AG04450 (cell line): ENCODE measurements at regions not wholly inside any gene's neighbourhood (a gene's known extent, or its start where the extent isn't known, plus 50 kb on each side); places are given as distances from the start of the nearest gene placed in this dataset.

Source experiments
- CTCF ChIA-PET: fragments of 300-600, 350-600 bp; formaldehyde crosslinking; extraction: SDS; loops from one replicate; lab custom pipeline; 2022; ENCODE audit warnings: antibody characterized with exemption, inconsistent platforms; lab: Charles Lee
- POLR2A ChIA-PET: fragments of 350-600 bp; formaldehyde crosslinking; extraction: SDS; loops from one replicate; lab custom pipeline; 2021; ENCODE audit warnings: antibody characterized with exemption, inconsistent platforms; lab: Yijun Ruan, JAX
- DNase-seq: peaks from one replicate; pipeline ENCODE4 v3.0.0-alpha.2; 2011; ENCODE audit warnings: low read depth, low spot score
- H3K27ac ChIP-seq: one replicate; pipeline ENCODE4 v1.5.1; 2012; ENCODE audit warnings: low read depth, low read length, control low read depth
- H3K27me3 ChIP-seq: one replicate; pipeline ENCODE4 v1.6.0; 2012; ENCODE audit warnings: low read length; ENCODE audit not compliant: control insufficient read depth, insufficient read depth
- H3K4me3 ChIP-seq: 2 replicates; pipeline ENCODE4 v1.5.1; 2011; ENCODE audit warnings: mild to moderate bottlenecking, low read depth, low read length, control low read depth
- H3K9me3 ChIP-seq: 2 replicates; pipeline ENCODE4 v1.5.1; 2012; ENCODE audit warnings: low read length; ENCODE audit not compliant: control insufficient read depth, insufficient read depth
- TF ChIP-seq, protein P1 (sequence below): IDR thresholded peaks from 2 replicates; pipeline ENCODE4 v1.5.1; 2011; ENCODE audit warnings: low read depth, low read length, control low read depth, inconsistent platforms

DNA sequence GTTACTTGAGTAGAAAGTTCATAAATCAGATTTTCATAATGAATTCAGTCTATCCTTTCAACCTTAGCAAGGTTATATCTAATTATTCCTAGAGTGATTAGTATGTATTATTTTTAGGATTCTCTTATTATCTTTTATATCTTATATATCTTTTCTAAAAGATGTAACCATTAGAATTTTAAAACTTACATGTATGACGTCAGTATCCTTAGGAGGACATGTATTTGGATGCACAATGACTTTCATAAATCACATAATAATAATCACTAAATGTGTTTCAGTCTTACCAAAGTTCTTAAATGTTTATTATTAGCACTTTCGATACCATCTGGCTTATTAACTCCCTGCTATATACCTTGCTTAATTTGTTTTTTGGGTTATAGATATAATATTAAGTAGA lies 1400.5 kb upstream of the IGFBP7 start:
- CTCF ChIA-PET, result no interaction called here
- Histone ChIP-seq H3K9me3 (peaks cover 6% of the 10 kb centered on the region; the same call in 1 of the 2 replicates), H3K4me3 (no peak overlapping the region), H3K27ac (no peak overlapping the region), H3K27me3 (no peaks in the 10 kb centered on the region)
- POLR2A ChIA-PET, result no interaction called here
- TF ChIP-seq, protein P1, sequence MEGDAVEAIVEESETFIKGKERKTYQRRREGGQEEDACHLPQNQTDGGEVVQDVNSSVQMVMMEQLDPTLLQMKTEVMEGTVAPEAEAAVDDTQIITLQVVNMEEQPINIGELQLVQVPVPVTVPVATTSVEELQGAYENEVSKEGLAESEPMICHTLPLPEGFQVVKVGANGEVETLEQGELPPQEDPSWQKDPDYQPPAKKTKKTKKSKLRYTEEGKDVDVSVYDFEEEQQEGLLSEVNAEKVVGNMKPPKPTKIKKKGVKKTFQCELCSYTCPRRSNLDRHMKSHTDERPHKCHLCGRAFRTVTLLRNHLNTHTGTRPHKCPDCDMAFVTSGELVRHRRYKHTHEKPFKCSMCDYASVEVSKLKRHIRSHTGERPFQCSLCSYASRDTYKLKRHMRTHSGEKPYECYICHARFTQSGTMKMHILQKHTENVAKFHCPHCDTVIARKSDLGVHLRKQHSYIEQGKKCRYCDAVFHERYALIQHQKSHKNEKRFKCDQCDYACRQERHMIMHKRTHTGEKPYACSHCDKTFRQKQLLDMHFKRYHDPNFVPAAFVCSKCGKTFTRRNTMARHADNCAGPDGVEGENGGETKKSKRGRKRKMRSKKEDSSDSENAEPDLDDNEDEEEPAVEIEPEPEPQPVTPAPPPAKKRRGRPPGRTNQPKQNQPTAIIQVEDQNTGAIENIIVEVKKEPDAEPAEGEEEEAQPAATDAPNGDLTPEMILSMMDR, result no peak
- no peak for DNase-seq

DNA sequence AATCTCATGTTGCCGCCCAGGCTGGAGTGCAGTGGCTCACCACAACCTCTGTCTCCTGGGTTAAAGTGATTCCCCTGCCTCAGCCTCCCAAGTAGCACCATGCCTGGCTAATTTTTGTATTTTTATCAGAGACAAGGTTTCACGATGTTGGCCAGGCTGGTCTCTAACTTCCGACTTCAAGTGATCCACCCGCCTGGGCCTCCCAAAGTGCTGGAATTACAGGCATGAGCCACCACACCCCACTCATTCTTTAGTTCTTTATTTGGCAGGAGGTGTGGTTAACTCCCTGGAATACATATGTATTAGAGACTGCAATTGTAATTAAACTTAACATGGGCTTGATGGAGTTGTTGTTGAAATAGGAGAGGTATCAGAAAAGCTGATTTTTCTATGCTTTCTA lies 1396.9 kb upstream of the IGFBP7 start:
- H3K9me3 ChIP-seq, result peaks cover 9% of the 10 kb centered on the region
- H3K27me3 ChIP-seq, result no peaks in the 10 kb centered on the region
- POLR2A ChIA-PET, result no interaction called here
- no peak overlapping the region for H3K4me3 ChIP-seq
- CTCF ChIA-PET, result no interaction called here
- no peak overlapping the region for H3K27ac ChIP-seq
- DNase-seq, result no peak
- TF ChIP-seq, protein P1, result no peak

DNA sequence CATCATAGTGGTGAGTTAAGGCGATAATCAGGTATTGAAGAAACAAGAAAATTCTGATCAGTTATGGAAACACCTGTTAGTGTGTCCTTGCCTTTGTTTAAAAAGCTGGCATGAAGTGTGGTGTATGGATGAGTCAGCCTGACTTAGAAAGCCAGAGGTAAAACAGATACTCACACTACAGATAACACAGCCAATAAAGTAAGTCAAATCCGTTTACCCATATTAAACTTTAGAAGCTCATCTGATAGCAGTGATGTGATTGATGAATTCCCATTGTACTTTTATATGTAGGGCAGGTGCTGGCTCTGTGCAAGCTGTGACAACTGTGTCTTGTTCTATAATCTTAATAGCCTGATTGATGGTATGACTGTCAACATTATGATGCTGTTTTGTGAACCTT lies 1392.7 kb upstream of the IGFBP7 start:
- Histone ChIP-seq H3K9me3 (peaks cover 13% of the 10 kb centered on the region), H3K4me3 (no peak overlapping the region), H3K27me3 (no peaks in the 10 kb centered on the region), H3K27ac (no peak overlapping the region)
- DNase-seq, result no peak
- TF ChIP-seq, protein P1, result no peak
- CTCF ChIA-PET, result no interaction called here
- POLR2A ChIA-PET, result no interaction called here

DNA sequence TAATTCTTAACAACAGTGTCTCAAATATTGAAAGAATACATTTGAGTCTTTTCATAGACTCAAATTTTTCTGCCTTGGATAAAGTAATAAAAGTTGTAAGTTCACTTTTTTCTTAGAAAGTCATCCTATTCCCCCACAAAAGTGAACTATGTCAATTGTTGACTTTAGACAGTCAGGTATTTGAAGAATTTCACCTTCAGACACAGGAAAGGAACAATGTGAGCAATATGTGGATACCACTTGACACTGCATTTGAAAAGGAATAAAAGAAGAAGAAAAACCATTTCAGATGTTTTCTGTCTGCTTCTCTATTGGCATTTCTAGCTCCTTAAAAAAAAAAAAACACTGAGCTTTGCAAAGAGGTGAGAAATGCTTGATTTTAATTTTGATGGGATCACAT lies 1389.0 kb upstream of the IGFBP7 start:
- Histone ChIP-seq H3K9me3 (peaks cover 19% of the 10 kb centered on the region), H3K4me3 (no peak overlapping the region), H3K27ac (no peak overlapping the region), H3K27me3 (no peaks in the 10 kb centered on the region)
- TF ChIP-seq, protein P1, result no peak
- ChIA-PET POLR2A (no interaction called here), CTCF (no interaction called here)
- no peak for DNase-seq

DNA sequence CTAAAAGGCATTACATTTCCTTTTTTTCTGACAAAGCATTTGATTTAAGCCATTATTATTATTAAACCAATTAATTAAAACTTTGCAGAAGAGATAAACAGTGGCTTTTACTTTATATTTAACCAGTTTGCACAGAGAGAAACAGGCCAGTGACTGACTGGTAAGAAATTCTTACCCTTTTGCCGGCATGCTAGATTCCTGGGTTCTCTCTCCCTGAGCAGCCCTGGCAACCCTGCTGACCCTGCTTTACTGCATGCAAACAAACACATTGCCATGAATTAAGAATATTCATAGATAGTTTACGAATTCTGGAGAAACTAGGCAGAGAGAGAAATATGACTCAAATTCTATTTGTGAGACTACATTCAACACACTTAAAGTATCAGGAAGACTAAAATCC lies 1381.4 kb upstream of the IGFBP7 start:
- Histone ChIP-seq H3K27ac (no peak overlapping the region), H3K4me3 (no peak overlapping the region), H3K27me3 (no peaks in the 10 kb centered on the region), H3K9me3 (peaks cover 18% of the 10 kb centered on the region)
- ChIA-PET POLR2A (no interaction called here), CTCF (no interaction called here)
- TF ChIP-seq, protein P1, result no peak
- DNase-seq, result no peak
